ENCODE measurements at regions not wholly inside any gene's neighbourhood (a gene's known extent, or its start where the extent isn't known, plus 50 kb on each side); places are given as distances from the start of the nearest gene placed in this dataset.
"Not testable (repeated sequence)": the region's sequence is repeated elsewhere in the genome, so short reads cannot be mapped to it uniquely, and the experiment has no call there.

DNA sequence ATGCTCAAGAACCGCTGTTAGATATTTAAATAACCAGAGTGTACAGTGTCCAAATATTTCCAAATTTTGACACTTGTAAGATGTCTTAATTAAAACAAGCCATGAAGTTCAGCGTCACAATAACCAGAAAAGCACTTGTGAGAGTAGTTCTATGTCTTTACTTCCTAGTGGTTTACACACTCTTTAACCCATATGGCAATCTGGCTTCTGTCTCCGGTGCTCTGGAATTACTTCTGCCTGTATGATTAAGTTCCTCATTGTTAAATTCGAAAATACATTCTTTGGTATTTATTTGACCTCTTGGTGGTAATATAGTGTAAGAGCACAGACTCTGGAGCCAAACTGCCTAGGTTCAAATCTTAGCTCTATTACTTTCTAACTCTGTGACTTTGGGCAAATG is 89.9 kb upstream of the NOTCH2NLA start:
- intact Hi-C loops (cut with micrococcal nuclease); H3K27ac Mint-ChIP-seq; H3K4me2 ChIP-seq (replicated peaks; ENCODE audit: extremely low read depth, low read length, poor library complexity, severe bottlenecking); H3K9me3 Mint-ChIP-seq; H3K27me3 ChIP-seq (ENCODE audit: control insufficient read depth in 2 of 2, insufficient read depth in 2 of 2, low read length in 2 of 2); H3K36me3 Mint-ChIP-seq; H3K27ac ChIP-seq (ENCODE audit: low read depth in 1 of 2, low read length in 2 of 2); H3K9me3 ChIP-seq (replicated peaks in 1 of 2; ENCODE audit: control insufficient read depth in 1 of 2, insufficient read depth in 1 of 2, low read length in 2 of 2); H3K9ac ChIP-seq (ENCODE audit: insufficient read depth, low read length, poor library complexity, severe bottlenecking); DNase-seq; H2AFZ ChIP-seq (ENCODE audit: insufficient read depth, low read depth, low read length, poor library complexity, severe bottlenecking); H4K20me1 ChIP-seq (ENCODE audit: insufficient read depth, low read length); H3K4me1 Mint-ChIP-seq; H3K27me3 Mint-ChIP-seq (ENCODE audit: low read depth in 3 of 3); H3K79me2 ChIP-seq (ENCODE audit: insufficient read depth, low read length); H3K36me3 ChIP-seq (replicated peaks in 1 of 2; ENCODE audit: control insufficient read depth in 1 of 2, insufficient read depth in 2 of 2, low read length in 2 of 2); H3K4me3 Mint-ChIP-seq; H3K4me1 ChIP-seq (ENCODE audit: control insufficient read depth in 1 of 2, insufficient read depth in 2 of 2, low read length in 2 of 2); H3K4me3 ChIP-seq (replicated peaks in 1 of 3; ENCODE audit: low read depth in 2 of 3, low read length in 3 of 3): not testable (repeated sequence)
- no CpG with 5 or more reads among the region's 4 CpGs for WGBS (ENCODE audit: insufficient coverage)

DNA sequence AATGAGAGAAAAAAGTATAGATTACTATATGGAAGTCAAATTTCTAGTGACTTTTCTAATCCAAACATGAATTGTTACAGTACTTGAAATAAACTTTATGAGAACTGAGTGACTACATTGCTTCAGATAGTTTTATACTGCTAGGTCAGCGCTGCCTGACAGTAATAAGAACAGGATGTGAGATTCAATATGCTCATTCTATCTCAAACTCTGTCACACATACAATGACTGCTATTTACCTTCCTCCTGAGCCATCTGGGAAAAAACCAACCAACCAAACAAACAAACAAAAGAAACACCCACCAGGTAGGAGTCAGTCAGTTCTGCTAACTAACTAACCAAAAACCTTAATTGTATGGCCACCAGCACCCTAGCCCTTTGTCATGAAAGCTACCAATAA is 89.0 kb upstream of the NOTCH2NLA start:
- WGBS (ENCODE audit: insufficient coverage) = no CpG with 5 or more reads among the region's 1 CpG
- H4K20me1 ChIP-seq (ENCODE audit: insufficient read depth, low read length); H3K27ac ChIP-seq (ENCODE audit: low read depth in 1 of 2, low read length in 2 of 2); H3K9me3 Mint-ChIP-seq; H3K9ac ChIP-seq (ENCODE audit: insufficient read depth, low read length, poor library complexity, severe bottlenecking); H3K9me3 ChIP-seq (replicated peaks in 1 of 2; ENCODE audit: control insufficient read depth in 1 of 2, insufficient read depth in 1 of 2, low read length in 2 of 2); H3K36me3 Mint-ChIP-seq; H3K27me3 Mint-ChIP-seq (ENCODE audit: low read depth in 3 of 3); H3K4me3 ChIP-seq (replicated peaks in 1 of 3; ENCODE audit: low read depth in 2 of 3, low read length in 3 of 3); H3K4me2 ChIP-seq (replicated peaks; ENCODE audit: extremely low read depth, low read length, poor library complexity, severe bottlenecking); H2AFZ ChIP-seq (ENCODE audit: insufficient read depth, low read depth, low read length, poor library complexity, severe bottlenecking); H3K4me1 ChIP-seq (ENCODE audit: control insufficient read depth in 1 of 2, insufficient read depth in 2 of 2, low read length in 2 of 2); H3K27me3 ChIP-seq (ENCODE audit: control insufficient read depth in 2 of 2, insufficient read depth in 2 of 2, low read length in 2 of 2); intact Hi-C loops (cut with micrococcal nuclease); H3K36me3 ChIP-seq (replicated peaks in 1 of 2; ENCODE audit: control insufficient read depth in 1 of 2, insufficient read depth in 2 of 2, low read length in 2 of 2); H3K79me2 ChIP-seq (ENCODE audit: insufficient read depth, low read length); H3K4me1 Mint-ChIP-seq: not testable (repeated sequence)
- DNase-seq = peak in 2 of 3 donors; percentile 30 to 34
- Mint-ChIP-seq H3K4me3 (peak overlapping the region in 1 of 2 donors; percentile 39), H3K27ac (peak overlapping the region in 4 of 7 donors; percentile 48 to 73 (median 60))

DNA sequence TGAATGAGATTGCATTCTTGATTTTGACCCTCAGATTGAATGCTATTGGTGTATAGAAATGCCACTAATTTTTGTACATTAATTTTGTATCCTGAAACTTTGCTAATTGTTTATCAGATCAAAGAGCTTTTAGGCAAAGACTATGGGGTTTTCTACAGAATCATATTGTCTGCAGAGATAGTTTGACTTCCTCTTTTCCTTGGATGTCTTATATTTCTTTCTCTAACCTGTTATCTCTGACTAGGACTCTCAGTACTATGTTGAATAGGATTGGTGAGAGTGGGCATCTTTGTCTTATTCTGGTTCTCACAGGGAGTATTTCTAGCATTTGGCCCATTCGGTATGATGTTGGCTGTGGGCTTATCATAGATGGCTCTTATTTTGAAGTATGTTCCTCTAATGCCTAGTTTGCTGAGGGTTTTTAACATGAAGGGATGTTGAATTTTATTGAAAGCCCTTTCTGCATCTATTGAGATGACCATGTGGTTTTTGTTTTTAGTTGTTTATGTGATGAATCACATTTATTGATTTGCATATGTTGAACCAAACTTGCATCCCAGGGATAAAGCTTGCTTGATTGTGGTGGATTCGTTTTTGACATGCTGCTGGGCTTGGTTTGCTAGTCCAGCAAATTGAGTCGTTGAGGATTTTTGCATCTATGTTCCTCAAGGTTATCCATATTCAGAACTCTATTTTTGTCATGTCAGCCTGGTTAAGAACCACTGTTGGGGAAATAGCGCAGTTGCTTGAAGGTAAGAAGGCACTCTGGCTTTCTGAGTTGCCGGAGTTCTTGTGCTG is 85.8 kb upstream of the NOTCH2NLA start:
- H3K4me2 ChIP-seq (replicated peaks; ENCODE audit: extremely low read depth, low read length, poor library complexity, severe bottlenecking); H3K36me3 Mint-ChIP-seq; H3K27me3 ChIP-seq (ENCODE audit: control insufficient read depth in 2 of 2, insufficient read depth in 2 of 2, low read length in 2 of 2); H3K9me3 ChIP-seq (replicated peaks in 1 of 2; ENCODE audit: control insufficient read depth in 1 of 2, insufficient read depth in 1 of 2, low read length in 2 of 2); H3K9ac ChIP-seq (ENCODE audit: insufficient read depth, low read length, poor library complexity, severe bottlenecking); H3K9me3 Mint-ChIP-seq; H3K27ac ChIP-seq (ENCODE audit: low read depth in 1 of 2, low read length in 2 of 2); H4K20me1 ChIP-seq (ENCODE audit: insufficient read depth, low read length); H2AFZ ChIP-seq (ENCODE audit: insufficient read depth, low read depth, low read length, poor library complexity, severe bottlenecking); H3K27me3 Mint-ChIP-seq (ENCODE audit: low read depth in 3 of 3); intact Hi-C loops (cut with micrococcal nuclease); H3K4me1 Mint-ChIP-seq; H3K27ac Mint-ChIP-seq; H3K4me1 ChIP-seq (ENCODE audit: control insufficient read depth in 1 of 2, insufficient read depth in 2 of 2, low read length in 2 of 2); H3K4me3 ChIP-seq (replicated peaks in 1 of 3; ENCODE audit: low read depth in 2 of 3, low read length in 3 of 3); H3K4me3 Mint-ChIP-seq; H3K79me2 ChIP-seq (ENCODE audit: insufficient read depth, low read length); H3K36me3 ChIP-seq (replicated peaks in 1 of 2; ENCODE audit: control insufficient read depth in 1 of 2, insufficient read depth in 2 of 2, low read length in 2 of 2); DNase-seq: not testable (repeated sequence)
- WGBS (ENCODE audit: insufficient coverage) = no CpG with 5 or more reads among the region's 5 CpGs

- H3K27ac ChIP-seq (ENCODE audit: low read depth in 1 of 2, low read length in 2 of 2); intact Hi-C loops (cut with micrococcal nuclease); H3K27me3 Mint-ChIP-seq (ENCODE audit: low read depth in 3 of 3); H3K27me3 ChIP-seq (ENCODE audit: control insufficient read depth in 2 of 2, insufficient read depth in 2 of 2, low read length in 2 of 2); H3K9me3 Mint-ChIP-seq; H3K4me1 Mint-ChIP-seq; H3K9ac ChIP-seq (ENCODE audit: insufficient read depth, low read length, poor library complexity, severe bottlenecking); H3K4me3 ChIP-seq (replicated peaks in 1 of 3; ENCODE audit: low read depth in 2 of 3, low read length in 3 of 3); H3K36me3 ChIP-seq (replicated peaks in 1 of 2; ENCODE audit: control insufficient read depth in 1 of 2, insufficient read depth in 2 of 2, low read length in 2 of 2); H4K20me1 ChIP-seq (ENCODE audit: insufficient read depth, low read length); H3K79me2 ChIP-seq (ENCODE audit: insufficient read depth, low read length); H3K4me3 Mint-ChIP-seq; H3K36me3 Mint-ChIP-seq; H3K4me2 ChIP-seq (replicated peaks; ENCODE audit: extremely low read depth, low read length, poor library complexity, severe bottlenecking); DNase-seq; H3K27ac Mint-ChIP-seq; H2AFZ ChIP-seq (ENCODE audit: insufficient read depth, low read depth, low read length, poor library complexity, severe bottlenecking); H3K4me1 ChIP-seq (ENCODE audit: control insufficient read depth in 1 of 2, insufficient read depth in 2 of 2, low read length in 2 of 2); H3K9me3 ChIP-seq (replicated peaks in 1 of 2; ENCODE audit: control insufficient read depth in 1 of 2, insufficient read depth in 1 of 2, low read length in 2 of 2): not testable (repeated sequence)
Observed at GRCh38 chr1:146310579-146310978, 81.8 kb upstream of the NOTCH2NLA start.
